ENCODE measurements at regions not wholly inside any gene's neighbourhood (a gene's known extent, or its start where the extent isn't known, plus 50 kb on each side); places are given as distances from the start of the nearest gene placed in this dataset.
"Not testable (repeated sequence)": the region's sequence is repeated elsewhere in the genome, so short reads cannot be mapped to it uniquely, and the experiment has no call there.

- TF ChIP-seq, protein P1, sequence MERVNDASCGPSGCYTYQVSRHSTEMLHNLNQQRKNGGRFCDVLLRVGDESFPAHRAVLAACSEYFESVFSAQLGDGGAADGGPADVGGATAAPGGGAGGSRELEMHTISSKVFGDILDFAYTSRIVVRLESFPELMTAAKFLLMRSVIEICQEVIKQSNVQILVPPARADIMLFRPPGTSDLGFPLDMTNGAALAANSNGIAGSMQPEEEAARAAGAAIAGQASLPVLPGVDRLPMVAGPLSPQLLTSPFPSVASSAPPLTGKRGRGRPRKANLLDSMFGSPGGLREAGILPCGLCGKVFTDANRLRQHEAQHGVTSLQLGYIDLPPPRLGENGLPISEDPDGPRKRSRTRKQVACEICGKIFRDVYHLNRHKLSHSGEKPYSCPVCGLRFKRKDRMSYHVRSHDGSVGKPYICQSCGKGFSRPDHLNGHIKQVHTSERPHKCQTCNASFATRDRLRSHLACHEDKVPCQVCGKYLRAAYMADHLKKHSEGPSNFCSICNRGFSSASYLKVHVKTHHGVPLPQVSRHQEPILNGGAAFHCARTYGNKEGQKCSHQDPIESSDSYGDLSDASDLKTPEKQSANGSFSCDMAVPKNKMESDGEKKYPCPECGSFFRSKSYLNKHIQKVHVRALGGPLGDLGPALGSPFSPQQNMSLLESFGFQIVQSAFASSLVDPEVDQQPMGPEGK (CRISPR knock-in tag; IDR thresholded peaks at IDR 0.05; ENCODE audit: borderline replicate concordance) = not testable (repeated sequence)
- not testable (repeated sequence) for TF ChIP-seq CREB5 (CRISPR knock-in tag; IDR thresholded peaks at IDR 0.05; ENCODE audit: low read depth); ZC3H10 (CRISPR knock-in tag; IDR thresholded peaks at IDR 0.05); ZFP3 (CRISPR knock-in tag; IDR thresholded peaks at IDR 0.05)
Observed at GRCh38 chr2:87077124-87077446, 55.4 kb upstream of the PLGLB1 start.

Data from SK-N-SH treated with all-trans-retinoic acid at 6 μM for 48 hours (cell line).